Forelimb muscle (tissue), 1 donor: ENCODE measurements at regions not wholly inside any gene's neighbourhood (a gene's known extent, or its start where the extent isn't known, plus 50 kb on each side); places are given as distances from the start of the nearest gene placed in this dataset.

ENCODE experiments used
- DNase-seq: peaks from one replicate; pipeline ENCODE4 v3.0.0-alpha.2; 2013; ENCODE audit warnings: low read depth

GRCh38 chr15:87245592-87245991, 1010.9 kb downstream of the NTRK3 start:
- DNase-seq = no peak

- no peak for DNase-seq
Measured at GRCh38 chr15:87243474-87243873, 1013.1 kb downstream of the NTRK3 start.

- DNase-seq = no peak
Measured at GRCh38 chr15:87239582-87240230, 1016.8 kb downstream of the NTRK3 start.

- DNase-seq = no peak
Measured at GRCh38 chr15:87238451-87239068, 1018.0 kb downstream of the NTRK3 start.

- no peak for DNase-seq
Measured at GRCh38 chr15:87228460-87228859, 1028.1 kb downstream of the NTRK3 start.

- no peak for DNase-seq
Measured at GRCh38 chr15:87227846-87228245, 1028.7 kb downstream of the NTRK3 start.

GRCh38 chr15:87225436-87225835, 1031.1 kb downstream of the NTRK3 start:
- DNase-seq = no peak

GRCh38 chr15:87224404-87224803, 1032.1 kb downstream of the NTRK3 start:
- no peak for DNase-seq

GRCh38 chr15:87219650-87220615, 1036.6 kb downstream of the NTRK3 start:
- DNase-seq = no peak

GRCh38 chr15:87215100-87215499, 1041.4 kb downstream of the NTRK3 start:
- DNase-seq = no peak

- no peak for DNase-seq
Measured at GRCh38 chr15:87213626-87214025, 1042.9 kb downstream of the NTRK3 start.

- DNase-seq = no peak
Measured at GRCh38 chr15:87212041-87212440, 1044.5 kb downstream of the NTRK3 start.

- DNase-seq = no peak
Measured at GRCh38 chr15:87211547-87211946, 1045.0 kb downstream of the NTRK3 start.

- no peak for DNase-seq
Measured at GRCh38 chr15:87209891-87210689, 1046.4 kb downstream of the NTRK3 start.

GRCh38 chr15:87207990-87208580, 1048.5 kb downstream of the NTRK3 start:
- no peak for DNase-seq

- no peak for DNase-seq
Measured at GRCh38 chr15:87207251-87207650, 1049.3 kb downstream of the NTRK3 start.

- no peak for DNase-seq
Measured at GRCh38 chr15:87201986-87202385, 1054.6 kb downstream of the NTRK3 start.

- DNase-seq = no peak
Measured at GRCh38 chr15:87200149-87200548, 1056.4 kb downstream of the NTRK3 start.

GRCh38 chr15:87197981-87198380, 1058.6 kb downstream of the NTRK3 start:
- DNase-seq = no peak

- DNase-seq = no peak
Measured at GRCh38 chr15:87196498-87196897, 1060.0 kb downstream of the NTRK3 start.

- peak; percentile 2 for DNase-seq
Measured at GRCh38 chr15:87193481-87193880, 1063.1 kb downstream of the NTRK3 start.
